Erythroblast (primary cell): ENCODE measurements at regions not wholly inside any gene's neighbourhood (a gene's known extent, or its start where the extent isn't known, plus 50 kb on each side); places are given as distances from the start of the nearest gene placed in this dataset.

ENCODE experiments used
- GATA1 ChIP-seq: IDR thresholded peaks from 2 replicates; pipeline ENCODE4 v1.6.1; 2011; ENCODE audit warnings: low read depth, mild to moderate bottlenecking, control low read depth, low read length, moderate library complexity
- POLR2A ChIP-seq: IDR thresholded peaks from 2 replicates; pipeline ENCODE4 v1.6.1; 2011; ENCODE audit warnings: mild to moderate bottlenecking, low read length

DNA sequence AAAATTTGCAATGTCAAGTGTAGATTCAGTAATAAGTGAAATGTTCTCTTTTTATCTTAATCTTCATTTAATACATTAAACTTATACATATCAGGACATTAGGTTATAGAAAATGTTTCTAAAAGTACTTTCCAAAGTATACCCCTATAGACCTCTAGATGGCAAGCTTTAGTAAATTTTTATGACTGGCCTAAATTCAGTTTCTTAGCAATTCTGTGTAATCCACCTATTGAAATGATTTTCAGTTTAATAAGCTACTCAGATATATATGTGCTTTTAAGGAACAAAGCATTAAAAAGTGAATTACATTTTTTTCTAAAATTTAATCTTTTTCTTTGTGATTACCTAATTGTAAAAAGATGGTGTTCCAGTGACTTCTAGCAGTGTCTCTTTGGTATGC is 342.2 kb downstream of the GBE1 start:
- TF ChIP-seq POLR2A (no peak), GATA1 (no peak)
